GM12873 (cell line): ENCODE measurements at regions not wholly inside any gene's neighbourhood (a gene's known extent, or its start where the extent isn't known, plus 50 kb on each side); places are given as distances from the start of the nearest gene placed in this dataset.

ENCODE experiments used
- TF ChIP-seq, protein P1 (sequence below): IDR thresholded peaks from 2 replicates; pipeline ENCODE4 v1.5.1; 2012; ENCODE audit warnings: low read depth, mild to moderate bottlenecking, moderate library complexity, low read length, control low read depth; ENCODE audit not compliant: insufficient read depth; ENCODE audit errors: missing control alignments

GRCh38 chr21:40972151-40972550, 125.2 kb upstream of the DSCAM start:
- TF ChIP-seq, protein P1, sequence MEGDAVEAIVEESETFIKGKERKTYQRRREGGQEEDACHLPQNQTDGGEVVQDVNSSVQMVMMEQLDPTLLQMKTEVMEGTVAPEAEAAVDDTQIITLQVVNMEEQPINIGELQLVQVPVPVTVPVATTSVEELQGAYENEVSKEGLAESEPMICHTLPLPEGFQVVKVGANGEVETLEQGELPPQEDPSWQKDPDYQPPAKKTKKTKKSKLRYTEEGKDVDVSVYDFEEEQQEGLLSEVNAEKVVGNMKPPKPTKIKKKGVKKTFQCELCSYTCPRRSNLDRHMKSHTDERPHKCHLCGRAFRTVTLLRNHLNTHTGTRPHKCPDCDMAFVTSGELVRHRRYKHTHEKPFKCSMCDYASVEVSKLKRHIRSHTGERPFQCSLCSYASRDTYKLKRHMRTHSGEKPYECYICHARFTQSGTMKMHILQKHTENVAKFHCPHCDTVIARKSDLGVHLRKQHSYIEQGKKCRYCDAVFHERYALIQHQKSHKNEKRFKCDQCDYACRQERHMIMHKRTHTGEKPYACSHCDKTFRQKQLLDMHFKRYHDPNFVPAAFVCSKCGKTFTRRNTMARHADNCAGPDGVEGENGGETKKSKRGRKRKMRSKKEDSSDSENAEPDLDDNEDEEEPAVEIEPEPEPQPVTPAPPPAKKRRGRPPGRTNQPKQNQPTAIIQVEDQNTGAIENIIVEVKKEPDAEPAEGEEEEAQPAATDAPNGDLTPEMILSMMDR = no peak

- TF ChIP-seq, protein P1 = no peak
Observed at GRCh38 chr21:40976198-40977109, 129.5 kb upstream of the DSCAM start.

DNA sequence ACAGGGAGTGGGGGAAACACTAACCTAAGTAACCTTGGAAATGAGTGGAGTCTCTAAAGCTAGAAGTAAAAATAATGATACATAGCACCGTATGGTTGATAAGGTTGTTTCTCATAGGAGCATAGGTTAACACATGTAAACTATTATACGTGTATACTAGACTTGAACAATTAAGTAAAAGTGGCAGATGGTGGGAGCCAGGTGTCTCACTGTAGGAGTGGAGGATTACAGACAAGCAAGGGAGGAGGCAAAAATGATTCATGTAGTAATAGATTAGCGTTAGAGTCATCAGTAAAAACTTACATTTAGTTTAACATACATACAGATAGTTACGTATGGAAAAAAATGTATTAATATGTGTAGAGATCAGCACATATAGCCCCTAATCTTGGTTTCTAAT, 138.4 kb upstream of the DSCAM start:
- TF ChIP-seq, protein P1 = no peak

DNA sequence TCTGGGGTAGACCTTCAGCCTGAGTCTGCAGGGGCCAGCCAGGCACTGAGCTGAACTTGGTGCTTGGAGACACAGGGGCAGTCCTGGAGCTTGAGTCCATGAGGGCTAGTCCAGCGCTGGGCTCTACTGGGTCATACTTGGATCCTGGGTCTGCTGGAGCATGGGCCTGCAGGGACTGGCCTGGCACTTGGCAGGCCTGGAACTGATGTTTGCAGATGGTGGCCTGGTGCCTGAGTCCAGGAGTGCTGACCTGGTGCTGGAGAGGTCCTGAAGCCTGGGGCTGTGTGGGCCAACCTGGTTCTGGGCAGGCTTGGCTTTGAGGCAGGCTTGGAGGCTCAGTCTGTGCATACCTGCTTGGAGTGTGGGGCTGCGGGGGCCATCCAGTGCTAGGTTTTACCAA, 143.4 kb upstream of the DSCAM start:
- TF ChIP-seq, protein P1 = no peak

DNA sequence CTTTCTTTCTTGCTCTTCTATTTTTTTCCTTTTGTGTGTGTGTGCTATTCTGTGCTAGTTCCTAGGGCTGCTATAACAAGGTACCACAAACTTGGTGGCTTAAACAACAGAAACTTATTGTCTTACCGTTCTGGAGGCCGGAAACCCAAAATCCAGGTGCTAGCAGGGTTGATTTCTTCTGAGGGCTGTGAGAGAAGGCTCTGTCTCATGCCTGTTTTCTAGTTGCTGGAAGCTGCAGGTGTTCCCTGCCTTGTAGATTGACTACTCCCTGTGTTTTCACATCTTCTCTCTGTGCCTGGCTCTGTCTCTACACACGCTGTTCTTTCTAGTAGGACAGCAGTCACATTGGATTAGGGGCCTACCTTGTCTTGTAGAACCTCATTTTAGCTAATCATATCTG, 150.9 kb upstream of the DSCAM start:
- TF ChIP-seq, protein P1 = no peak

DNA sequence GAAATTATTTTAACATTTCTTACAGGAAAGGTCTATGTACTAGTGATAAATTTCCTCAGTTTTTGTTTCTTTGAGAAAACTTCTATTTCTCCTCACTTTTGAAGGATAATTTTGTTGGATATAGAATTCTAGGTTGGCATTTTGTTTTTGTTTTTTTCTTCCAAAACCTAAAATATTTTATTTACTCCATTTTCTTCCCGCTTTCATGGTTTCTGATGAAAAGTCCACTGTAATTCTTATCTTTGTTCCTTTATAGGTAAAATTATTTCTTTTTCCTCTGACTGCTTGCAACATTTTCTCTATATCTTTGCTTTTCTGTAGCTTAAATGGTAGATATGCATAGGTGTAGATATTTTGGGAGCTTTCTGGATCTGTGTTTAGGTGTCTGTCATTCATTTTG, 153.9 kb upstream of the DSCAM start:
- TF ChIP-seq, protein P1 = no peak

DNA sequence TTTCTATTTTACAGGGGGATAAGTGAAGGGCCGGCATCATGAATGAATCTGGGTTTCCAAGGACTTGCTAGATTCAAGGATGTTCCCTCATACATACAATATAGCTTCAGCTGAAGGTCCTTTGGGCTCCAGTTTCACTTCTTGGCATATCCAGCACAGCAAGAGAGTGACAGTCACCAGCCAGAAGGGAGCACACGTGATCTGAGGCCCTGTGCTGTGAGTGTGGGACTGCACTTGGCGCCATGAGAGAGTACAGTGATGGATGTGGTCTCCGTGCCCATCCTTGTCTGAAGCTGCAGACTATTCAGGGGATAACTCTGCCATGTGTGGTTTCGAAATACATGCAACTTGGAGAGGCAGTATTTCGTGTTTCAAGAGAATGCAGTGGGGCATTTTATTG, 159.7 kb upstream of the DSCAM start:
- TF ChIP-seq, protein P1 = no peak
